GM19238 (cell line): ENCODE measurements at regions not wholly inside any gene's neighbourhood (a gene's known extent, or its start where the extent isn't known, plus 50 kb on each side); places are given as distances from the start of the nearest gene placed in this dataset.

ENCODE experiments used
- DNase-seq: peaks from one replicate; pipeline ENCODE4 v3.0.0; 2011; ENCODE audit warnings: low spot score; ENCODE audit not compliant: insufficient read length

GRCh38 chr5:6914347-6914746 lies 201.1 kb downstream of the TENT4A start:
- DNase-seq = no peak

DNA sequence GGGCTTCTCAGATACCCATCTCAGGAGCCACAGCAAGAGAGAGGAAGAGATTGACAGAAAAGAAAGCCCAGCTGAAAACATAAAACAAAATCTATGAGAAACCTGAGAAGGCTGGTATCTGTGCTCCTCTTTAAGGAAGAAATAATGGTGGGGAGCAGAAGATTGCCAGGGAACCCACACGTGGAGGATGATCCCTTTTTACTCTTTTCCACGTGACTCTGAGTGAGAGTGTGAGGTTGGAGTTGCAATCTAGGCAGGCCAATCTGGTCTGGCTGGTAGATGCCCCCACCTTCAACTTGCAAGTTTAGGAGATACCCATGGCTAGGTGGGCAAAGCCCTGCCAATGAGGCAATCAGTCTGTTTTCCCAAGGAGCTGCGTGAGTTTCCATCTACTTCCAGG lies 202.3 kb downstream of the TENT4A start:
- no peak for DNase-seq

DNA sequence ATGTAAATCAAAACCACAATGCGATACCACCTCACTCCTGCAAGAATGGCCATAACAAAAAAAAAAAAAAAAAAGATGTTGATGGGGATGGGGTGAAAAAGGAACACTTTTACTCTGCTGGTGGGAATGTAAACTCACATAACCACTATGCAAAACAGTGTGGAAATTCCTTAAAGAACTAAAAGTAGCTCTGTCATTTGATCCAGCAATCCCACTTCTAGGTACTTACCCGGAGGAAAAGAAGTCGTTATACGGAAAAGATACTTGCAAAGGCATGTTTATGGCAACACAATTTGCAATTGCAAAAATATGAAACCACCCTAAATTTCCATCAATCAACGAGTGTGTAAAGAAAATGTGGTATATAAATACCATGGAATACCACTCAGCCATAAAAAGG lies 205.0 kb downstream of the TENT4A start:
- DNase-seq = no peak

DNA sequence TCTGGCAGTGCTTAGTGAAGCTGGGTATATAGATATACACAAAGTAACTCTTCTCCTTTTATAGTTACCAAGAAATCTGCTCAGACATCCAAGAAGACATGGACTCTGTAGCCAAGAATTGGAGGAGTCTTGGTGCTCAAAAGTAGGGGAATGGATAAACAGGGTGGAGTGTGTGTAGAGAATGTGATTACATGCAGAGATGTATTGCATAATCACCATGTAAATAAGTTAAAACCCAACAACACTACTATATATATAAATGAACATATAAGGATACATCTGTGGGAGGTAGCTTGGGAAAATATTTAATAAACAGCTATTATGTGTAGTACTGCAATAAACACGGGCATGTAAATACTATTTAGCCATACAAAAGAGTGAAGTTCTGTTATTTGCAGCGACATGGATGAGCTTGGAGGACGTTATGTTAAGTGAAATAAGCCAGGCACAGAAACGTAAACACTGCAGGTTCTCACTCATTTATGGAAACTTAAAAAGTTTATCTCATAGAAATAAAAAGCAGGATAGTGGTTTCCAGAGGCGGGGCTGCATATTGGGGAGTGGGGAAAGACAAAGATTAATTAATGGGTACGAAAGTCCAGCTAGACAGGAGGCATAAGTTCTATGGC lies 207.5 kb downstream of the TENT4A start:
- DNase-seq = no peak

DNA sequence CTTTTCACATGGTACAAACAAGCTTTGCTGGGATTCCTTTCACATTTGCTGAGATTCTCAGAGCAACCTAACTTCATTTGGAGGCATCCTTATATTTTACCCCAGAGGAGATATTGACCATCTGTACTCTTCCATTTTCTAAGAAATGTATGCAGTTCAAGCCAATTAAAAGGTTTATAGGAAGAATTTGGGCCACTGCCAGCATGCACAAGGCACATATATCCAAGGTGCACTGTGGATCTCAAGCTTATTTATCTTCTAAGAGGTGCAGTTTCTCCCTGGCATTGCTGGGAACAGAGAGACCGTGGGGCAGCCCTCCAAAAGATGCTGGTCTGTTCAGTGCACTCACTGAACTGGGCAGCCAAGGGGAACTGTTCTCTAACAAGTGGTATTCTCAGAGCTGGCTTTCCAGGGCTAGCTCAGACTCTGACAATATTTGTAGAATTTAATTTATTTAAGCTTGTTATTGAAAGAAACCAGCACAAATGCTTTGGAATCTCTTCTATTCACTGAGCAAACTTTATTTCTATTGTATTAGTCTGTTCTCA lies 213.3 kb downstream of the TENT4A start:
- no peak for DNase-seq

GRCh38 chr5:6936031-6936430 lies 222.8 kb downstream of the TENT4A start:
- DNase-seq = no peak

DNA sequence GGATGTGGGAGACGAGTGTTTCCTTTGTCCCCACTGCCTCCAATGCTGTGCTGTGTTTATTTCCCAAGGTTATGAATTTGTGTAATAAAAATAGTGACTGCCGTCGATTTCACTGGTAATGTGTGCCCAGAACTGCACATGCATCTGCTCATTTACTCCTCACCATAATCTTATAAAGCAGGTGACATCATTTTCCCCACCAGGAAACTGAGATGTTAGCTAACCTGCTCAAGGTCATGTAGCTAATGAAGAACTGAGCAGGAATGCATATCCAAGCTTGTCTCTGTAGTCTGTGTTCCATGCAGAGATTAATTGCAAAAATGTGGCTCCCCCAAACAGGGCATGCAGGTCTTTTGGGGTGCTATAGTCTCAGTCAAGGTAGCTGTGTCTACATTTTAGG lies 224.4 kb downstream of the TENT4A start:
- DNase-seq = no peak

GRCh38 chr5:6941631-6942030 lies 228.4 kb downstream of the TENT4A start:
- no peak for DNase-seq

DNA sequence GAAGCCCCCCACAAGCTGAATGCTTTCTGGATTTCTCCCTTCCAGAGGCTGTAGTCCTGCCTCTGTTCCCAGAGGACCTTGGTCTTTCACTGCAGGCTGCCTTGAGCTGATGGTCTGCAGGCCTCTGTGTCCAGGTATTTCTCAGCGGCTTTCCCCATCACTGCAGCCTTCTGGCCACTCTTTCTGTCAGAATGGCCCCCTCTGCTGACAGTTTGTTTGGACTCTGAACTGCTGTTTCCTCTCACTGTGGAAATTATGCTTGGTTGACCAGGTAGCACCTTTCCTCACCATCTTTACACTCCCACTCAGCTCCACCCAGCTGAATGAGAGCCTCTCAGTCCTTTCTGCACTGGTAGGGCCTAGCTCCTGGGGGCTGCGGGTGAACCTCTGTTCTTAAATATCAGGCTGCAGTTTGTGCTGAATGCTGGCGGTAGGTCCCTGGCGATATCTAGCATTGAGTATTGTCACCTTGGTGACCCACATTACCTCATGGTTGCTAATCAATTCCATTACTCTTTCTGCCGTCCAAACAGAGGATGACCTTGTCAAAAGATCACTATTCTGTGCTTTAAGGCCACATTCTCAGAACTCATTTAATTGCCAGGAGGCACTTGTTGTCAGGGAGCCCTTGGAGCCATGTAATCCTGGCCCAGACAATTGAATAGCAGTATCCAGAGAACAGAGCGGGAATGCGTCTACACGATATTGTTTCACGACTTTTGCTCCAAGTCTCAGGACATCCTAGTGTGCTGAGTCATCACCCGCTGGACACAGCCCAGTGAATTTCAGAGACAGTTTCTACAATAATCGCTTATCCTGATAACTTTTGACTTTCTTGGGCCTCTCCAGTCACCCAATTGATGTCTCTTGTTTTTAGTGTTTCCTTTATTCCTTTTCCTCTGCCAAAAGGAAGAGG lies 230.2 kb downstream of the TENT4A start:
- no peak for DNase-seq

DNA sequence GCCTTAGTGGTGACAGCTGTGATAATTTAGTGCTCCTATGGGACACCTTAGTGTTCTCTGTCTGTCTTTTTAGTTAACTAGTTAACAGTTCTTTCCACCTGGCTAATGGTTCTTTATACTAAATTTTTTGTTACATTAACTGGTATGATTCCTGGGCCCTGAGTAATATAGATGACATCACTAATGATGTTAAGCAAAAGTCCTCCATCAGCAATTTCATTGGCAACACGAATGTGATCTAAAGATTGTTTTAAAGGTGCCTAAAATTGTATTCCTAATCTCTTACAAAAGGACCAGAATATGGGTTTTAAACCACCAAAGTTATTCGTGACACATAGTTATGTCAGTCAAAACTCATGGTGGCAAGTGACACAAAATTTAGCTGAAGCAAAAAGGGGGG lies 235.3 kb downstream of the TENT4A start:
- DNase-seq = no peak

GRCh38 chr5:6949230-6949629 lies 236.0 kb downstream of the TENT4A start:
- DNase-seq = no peak

DNA sequence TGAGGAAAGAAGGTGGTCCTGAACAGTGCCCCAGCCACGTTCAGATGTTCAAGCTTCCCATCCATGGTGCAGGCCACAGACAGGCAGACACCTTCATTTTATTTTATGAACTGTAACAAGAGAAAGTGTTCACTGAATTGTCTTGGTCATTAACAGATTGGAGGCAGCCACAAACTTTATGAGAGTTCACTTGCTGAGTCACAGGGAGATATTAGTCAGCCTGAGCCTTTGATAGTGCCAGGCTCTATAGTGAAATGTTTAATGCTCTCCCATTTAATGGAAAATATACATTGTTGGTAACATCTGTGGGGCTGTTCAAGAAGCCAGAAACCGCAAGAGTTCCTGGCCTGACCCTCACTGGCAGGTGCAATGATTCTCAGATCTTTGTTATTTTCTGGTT lies 237.0 kb downstream of the TENT4A start:
- no peak for DNase-seq

GRCh38 chr5:6950860-6951259 lies 237.6 kb downstream of the TENT4A start:
- no peak for DNase-seq

- no peak for DNase-seq
These were observed 247.9 kb downstream of the TENT4A start for GRCh38 chr5:6961123-6961522.

DNA sequence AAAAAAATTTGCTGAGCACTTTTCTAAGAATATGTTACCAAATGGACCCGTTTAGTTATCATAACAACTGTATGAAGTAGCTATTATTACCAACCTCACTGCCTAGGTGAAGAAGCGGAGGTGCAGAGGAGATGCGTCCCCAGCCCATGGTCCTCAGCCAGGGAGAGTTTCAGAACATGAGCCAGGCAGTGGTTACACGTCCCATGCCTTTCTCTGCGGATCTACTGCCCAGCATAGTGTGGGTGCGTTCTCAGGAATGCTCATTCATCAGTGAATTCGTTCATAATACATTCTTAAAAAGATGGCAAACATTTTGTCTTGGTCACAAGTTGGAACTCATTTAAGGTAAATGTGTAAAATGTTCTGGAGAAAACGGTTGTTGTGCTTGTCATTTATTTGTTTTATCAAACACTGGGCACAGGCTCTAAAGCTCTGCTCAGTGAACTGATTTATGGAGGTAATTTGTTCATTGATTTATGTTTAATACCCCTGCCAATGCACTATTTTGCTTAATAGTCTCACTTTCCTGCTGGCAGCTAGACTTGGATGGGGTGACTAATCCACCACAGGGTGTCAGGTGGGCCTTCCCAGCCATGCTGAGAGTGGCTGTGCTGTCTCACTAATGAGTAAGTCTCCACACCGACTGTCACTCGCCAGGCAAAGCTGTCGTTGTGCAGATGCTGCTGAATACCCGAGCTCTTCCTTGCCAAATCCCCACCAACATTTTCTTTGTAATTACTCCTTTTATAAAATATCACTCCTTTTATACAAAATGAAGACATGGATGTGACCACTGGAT lies 248.8 kb downstream of the TENT4A start:
- no peak for DNase-seq

DNA sequence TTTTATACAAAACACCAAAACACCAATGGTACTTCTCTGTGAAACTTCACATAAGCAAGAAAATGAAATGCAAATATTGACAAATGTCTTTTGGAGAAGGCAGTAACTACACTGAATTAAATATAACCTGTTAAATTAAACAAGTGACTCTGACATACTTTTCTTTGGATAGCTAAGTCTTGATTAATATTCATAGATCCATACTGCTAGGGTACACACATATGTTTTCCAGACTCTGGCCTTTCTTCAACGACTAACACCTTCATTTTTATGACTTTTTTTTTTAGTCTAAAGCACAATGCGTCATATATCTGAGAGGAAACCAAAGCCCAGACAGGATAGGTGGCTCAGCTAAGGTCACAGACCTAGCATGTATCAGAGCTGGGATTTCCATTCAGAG lies 263.7 kb downstream of the TENT4A start:
- DNase-seq = no peak

DNA sequence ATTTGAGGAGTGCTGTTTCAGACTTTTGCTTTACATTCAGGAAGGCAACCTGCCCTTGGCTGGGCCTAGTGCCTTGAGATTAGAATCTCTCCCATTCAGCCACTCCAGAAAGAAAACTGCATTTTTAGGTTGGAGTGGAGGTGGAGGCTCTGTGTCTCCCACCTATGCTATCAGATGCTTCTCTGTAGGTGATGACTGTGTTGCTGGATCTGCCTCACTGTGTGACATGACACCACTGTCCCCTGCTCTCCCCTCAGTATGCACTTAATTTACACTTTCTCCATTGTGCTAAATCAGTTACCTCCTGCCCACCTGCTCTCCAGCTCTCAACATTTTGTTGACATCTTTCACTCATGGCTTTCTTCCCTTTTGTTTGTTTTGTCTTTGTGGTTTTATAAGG lies 265.8 kb downstream of the TENT4A start:
- DNase-seq = no peak

- DNase-seq = no peak
These were observed 276.0 kb downstream of the TENT4A start for GRCh38 chr5:6989230-6989629.

GRCh38 chr5:6994097-6994496 lies 280.9 kb downstream of the TENT4A start:
- DNase-seq = no peak

DNA sequence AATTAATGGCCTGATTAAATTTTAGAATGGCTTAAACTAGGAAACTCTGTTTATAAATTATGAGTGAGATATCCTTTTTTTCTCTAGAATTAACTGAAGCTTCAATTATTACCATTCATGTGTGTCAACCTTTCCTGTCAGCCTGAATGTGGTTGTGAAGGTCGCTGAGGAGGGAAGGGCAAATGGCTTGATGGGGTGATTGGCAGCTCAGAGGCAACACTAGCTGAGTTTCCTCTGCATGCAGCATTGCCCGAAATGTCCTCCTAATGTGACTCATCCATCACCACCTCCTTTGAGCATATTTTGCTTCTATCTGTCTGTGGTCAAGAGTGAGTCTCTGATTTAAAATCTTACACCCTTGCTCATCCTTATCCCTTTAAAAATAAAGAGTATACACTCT lies 281.9 kb downstream of the TENT4A start:
- no peak for DNase-seq

DNA sequence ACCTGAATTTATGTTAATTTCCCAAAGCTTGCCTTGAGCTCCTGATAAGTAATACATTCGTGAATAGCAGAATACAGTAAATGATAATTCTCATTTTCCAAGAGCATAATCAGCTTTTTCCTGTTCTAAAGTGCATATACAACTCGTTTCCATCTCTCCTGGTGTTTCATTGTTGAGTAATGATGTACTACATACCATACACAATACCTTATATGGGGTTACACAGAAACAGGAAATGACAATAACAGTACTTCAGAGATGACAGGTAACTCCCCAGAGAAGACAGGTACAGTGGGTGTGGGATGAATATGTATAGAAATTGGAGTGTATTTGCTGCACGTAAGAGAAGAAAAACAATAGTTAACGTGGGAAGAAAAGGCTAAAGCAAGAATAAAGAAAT lies 287.1 kb downstream of the TENT4A start:
- DNase-seq = no peak

- DNase-seq = no peak
These were observed 297.4 kb downstream of the TENT4A start for GRCh38 chr5:7010591-7010990.
